ENCODE measurements at regions not wholly inside any gene's neighbourhood (a gene's known extent, or its start where the extent isn't known, plus 50 kb on each side); places are given as distances from the start of the nearest gene placed in this dataset.

DNA sequence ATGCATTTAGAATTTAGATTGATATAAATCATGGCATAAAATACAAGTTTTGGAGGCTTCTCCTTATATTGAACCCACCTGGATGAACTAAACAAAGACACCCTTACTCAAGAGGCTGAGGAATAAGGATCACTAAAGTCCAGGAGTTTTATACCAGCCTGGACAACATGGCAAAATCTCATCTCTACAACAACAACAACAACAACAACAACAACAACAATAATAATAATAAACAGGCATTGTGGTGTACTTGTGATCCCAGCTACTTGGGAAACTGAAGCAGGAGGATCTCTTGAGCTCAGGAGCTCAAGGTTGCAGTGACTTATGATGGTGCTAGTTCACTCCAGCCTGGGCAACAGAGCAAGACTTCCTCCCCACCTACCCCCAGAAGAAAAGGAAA, 558.0 kb downstream of the TOX3 start (continued):
- TF ChIP-seq ZC3H10 (CRISPR knock-in tag; IDR thresholded peaks at IDR 0.05) = no peak
- no peak for TF ChIP-seq ARNTL (CRISPR knock-in tag; IDR thresholded peaks at IDR 0.05; ENCODE audit: borderline replicate concordance, low read depth)
- TF ChIP-seq BACH2 (CRISPR knock-in tag; IDR thresholded peaks at IDR 0.05; ENCODE audit: borderline replicate concordance) = no peak
- TF ChIP-seq, protein P1, sequence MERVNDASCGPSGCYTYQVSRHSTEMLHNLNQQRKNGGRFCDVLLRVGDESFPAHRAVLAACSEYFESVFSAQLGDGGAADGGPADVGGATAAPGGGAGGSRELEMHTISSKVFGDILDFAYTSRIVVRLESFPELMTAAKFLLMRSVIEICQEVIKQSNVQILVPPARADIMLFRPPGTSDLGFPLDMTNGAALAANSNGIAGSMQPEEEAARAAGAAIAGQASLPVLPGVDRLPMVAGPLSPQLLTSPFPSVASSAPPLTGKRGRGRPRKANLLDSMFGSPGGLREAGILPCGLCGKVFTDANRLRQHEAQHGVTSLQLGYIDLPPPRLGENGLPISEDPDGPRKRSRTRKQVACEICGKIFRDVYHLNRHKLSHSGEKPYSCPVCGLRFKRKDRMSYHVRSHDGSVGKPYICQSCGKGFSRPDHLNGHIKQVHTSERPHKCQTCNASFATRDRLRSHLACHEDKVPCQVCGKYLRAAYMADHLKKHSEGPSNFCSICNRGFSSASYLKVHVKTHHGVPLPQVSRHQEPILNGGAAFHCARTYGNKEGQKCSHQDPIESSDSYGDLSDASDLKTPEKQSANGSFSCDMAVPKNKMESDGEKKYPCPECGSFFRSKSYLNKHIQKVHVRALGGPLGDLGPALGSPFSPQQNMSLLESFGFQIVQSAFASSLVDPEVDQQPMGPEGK (CRISPR knock-in tag; IDR thresholded peaks at IDR 0.05; ENCODE audit: borderline replicate concordance) = no peak
- TF ChIP-seq ISL1 (CRISPR knock-in tag; IDR thresholded peaks at IDR 0.05) = no peak

DNA sequence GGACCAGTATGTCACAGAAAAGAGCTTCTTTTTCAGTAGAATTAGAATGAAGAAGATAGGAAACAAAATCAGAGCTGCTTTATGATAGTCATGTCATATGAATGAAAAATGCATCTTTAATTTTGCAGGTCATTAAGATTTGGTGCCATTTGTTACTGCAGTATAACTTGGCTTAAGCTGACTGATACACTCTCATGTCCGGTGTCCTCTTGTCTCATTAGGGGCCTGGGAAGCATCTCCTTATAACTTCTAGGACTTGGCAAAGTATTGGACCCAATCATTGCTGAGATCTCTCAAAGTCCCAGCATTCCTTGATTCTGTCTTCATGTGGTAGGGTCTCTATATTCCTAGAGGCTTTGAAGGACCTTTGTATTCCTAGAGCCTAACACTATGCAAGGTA, 559.4 kb downstream of the TOX3 start:
- no peak for ATAC-seq
- TF ChIP-seq, protein P2, sequence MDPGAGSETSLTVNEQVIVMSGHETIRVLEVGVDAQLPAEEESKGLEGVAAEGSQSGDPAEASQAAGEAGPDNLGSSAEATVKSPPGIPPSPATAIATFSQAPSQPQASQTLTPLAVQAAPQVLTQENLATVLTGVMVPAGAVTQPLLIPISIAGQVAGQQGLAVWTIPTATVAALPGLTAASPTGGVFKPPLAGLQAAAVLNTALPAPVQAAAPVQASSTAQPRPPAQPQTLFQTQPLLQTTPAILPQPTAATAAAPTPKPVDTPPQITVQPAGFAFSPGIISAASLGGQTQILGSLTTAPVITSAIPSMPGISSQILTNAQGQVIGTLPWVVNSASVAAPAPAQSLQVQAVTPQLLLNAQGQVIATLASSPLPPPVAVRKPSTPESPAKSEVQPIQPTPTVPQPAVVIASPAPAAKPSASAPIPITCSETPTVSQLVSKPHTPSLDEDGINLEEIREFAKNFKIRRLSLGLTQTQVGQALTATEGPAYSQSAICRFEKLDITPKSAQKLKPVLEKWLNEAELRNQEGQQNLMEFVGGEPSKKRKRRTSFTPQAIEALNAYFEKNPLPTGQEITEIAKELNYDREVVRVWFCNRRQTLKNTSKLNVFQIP (CRISPR knock-in tag; IDR thresholded peaks at IDR 0.05; ENCODE audit: borderline replicate concordance, low read depth) = no peak
- TF ChIP-seq ZNF565 (CRISPR knock-in tag; conservative IDR thresholded peaks at IDR 0.05; ENCODE audit: low read depth) (no peak), CSDC2 (CRISPR knock-in tag; IDR thresholded peaks at IDR 0.05) (no peak), ZNF8 (CRISPR knock-in tag; IDR thresholded peaks at IDR 0.05) (no peak), ARNTL (CRISPR knock-in tag; IDR thresholded peaks at IDR 0.05; ENCODE audit: borderline replicate concordance, low read depth) (no peak), OSR1 (CRISPR knock-in tag; IDR thresholded peaks at IDR 0.05) (no peak)
- TF ChIP-seq, protein P3, sequence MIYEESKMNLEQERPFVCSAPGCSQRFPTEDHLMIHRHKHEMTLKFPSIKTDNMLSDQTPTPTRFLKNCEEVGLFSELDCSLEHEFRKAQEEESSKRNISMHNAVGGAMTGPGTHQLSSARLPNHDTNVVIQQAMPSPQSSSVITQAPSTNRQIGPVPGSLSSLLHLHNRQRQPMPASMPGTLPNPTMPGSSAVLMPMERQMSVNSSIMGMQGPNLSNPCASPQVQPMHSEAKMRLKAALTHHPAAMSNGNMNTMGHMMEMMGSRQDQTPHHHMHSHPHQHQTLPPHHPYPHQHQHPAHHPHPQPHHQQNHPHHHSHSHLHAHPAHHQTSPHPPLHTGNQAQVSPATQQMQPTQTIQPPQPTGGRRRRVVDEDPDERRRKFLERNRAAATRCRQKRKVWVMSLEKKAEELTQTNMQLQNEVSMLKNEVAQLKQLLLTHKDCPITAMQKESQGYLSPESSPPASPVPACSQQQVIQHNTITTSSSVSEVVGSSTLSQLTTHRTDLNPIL (CRISPR knock-in tag; IDR thresholded peaks at IDR 0.05; ENCODE audit: low read depth) = no peak

DNA sequence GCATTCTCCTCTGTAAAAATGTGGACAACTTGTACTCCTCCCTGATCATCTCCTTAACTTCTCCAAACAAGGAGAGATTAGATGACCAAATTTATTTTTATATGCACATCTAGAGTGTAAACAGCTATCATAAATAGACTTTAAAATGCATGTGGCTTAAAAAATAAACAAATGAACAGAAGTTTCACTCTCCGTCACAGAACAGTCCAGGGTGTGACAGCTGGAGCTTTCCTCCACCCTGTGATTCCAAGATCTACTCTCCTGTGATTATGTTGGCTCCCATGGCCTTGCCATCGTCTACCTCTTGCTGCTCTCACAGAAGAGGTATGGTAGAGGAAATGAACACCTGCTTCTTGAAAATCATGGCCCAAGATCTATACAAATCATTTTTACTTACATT, 560.2 kb downstream of the TOX3 start:
- ATAC-seq = no peak

More for the DNA sequence above, 560.2 kb downstream of the TOX3 start:
- TF ChIP-seq ZNF8 (CRISPR knock-in tag; IDR thresholded peaks at IDR 0.05) (no peak), ZC3H10 (CRISPR knock-in tag; IDR thresholded peaks at IDR 0.05) (no peak), ESRRG (CRISPR knock-in tag; IDR thresholded peaks at IDR 0.05) (no peak), TOX (CRISPR knock-in tag; IDR thresholded peaks at IDR 0.05; ENCODE audit: borderline replicate concordance) (no peak), BACH2 (CRISPR knock-in tag; IDR thresholded peaks at IDR 0.05; ENCODE audit: borderline replicate concordance) (no peak), ARNTL (CRISPR knock-in tag; IDR thresholded peaks at IDR 0.05; ENCODE audit: borderline replicate concordance, low read depth) (no peak), ZNF70 (CRISPR knock-in tag; IDR thresholded peaks at IDR 0.05) (no peak), SNAI2 (CRISPR knock-in tag; IDR thresholded peaks at IDR 0.05) (no peak), GLIS3 (CRISPR knock-in tag; IDR thresholded peaks at IDR 0.05) (no peak), PPARA (CRISPR knock-in tag; IDR thresholded peaks at IDR 0.05; ENCODE audit: borderline replicate concordance) (no peak), RARB (CRISPR knock-in tag; IDR thresholded peaks at IDR 0.05) (no peak), OSR1 (CRISPR knock-in tag; IDR thresholded peaks at IDR 0.05) (no peak), TCF4 (CRISPR knock-in tag; IDR thresholded peaks at IDR 0.05; ENCODE audit: borderline replicate concordance) (no peak), CSDC2 (CRISPR knock-in tag; IDR thresholded peaks at IDR 0.05) (no peak)
- TF ChIP-seq, protein P1 (CRISPR knock-in tag; IDR thresholded peaks at IDR 0.05; ENCODE audit: borderline replicate concordance) = no peak
- TF ChIP-seq, protein P3 (CRISPR knock-in tag; IDR thresholded peaks at IDR 0.05; ENCODE audit: low read depth) = no peak
- TF ChIP-seq, protein P4, sequence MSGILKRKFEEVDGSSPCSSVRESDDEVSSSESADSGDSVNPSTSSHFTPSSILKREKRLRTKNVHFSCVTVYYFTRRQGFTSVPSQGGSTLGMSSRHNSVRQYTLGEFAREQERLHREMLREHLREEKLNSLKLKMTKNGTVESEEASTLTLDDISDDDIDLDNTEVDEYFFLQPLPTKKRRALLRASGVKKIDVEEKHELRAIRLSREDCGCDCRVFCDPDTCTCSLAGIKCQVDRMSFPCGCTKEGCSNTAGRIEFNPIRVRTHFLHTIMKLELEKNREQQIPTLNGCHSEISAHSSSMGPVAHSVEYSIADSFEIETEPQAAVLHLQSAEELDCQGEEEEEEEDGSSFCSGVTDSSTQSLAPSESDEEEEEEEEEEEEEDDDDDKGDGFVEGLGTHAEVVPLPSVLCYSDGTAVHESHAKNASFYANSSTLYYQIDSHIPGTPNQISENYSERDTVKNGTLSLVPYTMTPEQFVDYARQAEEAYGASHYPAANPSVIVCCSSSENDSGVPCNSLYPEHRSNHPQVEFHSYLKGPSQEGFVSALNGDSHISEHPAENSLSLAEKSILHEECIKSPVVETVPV (CRISPR knock-in tag; IDR thresholded peaks at IDR 0.05) = no peak
